GM18505 (cell line): ENCODE measurements at regions not wholly inside any gene's neighbourhood (a gene's known extent, or its start where the extent isn't known, plus 50 kb on each side); places are given as distances from the start of the nearest gene placed in this dataset.
"Not testable (repeated sequence)": the region's sequence is repeated elsewhere in the genome, so short reads cannot be mapped to it uniquely, and the experiment has no call there.

ENCODE experiments used
- ATAC-seq: cut with Tn5 transposase; IDR thresholded peaks from one replicate; pipeline ENCODE4 v1.9.1; 2021; ENCODE audit not compliant: unreplicated experiment
- POLR2A ChIP-seq: IDR thresholded peaks from 4 replicates; pipeline ENCODE4 v1.6.1; 2011; ENCODE audit warnings: borderline replicate concordance; ENCODE audit not compliant: insufficient read depth, insufficient read length; ENCODE audit errors: extremely low read depth

DNA sequence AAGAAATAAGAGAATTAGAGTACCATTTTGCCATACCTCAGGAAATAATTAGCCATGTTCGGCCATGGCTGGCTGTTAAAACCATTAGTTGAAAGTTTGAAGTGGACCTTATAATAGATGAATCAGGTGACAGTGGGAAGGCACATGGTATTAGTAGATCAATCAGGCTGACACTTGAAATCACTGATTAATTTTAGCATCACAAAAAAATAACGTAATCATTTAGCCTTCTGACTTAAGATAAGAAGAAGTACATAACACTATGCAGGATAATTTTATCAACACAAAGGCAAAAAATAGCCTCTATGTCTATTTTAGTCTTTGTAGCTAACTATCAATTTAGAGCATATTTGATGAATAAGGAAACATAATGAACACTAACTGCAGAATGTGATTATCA lies 615.5 kb downstream of the PCDH17 start:
- no peak for ATAC-seq

DNA sequence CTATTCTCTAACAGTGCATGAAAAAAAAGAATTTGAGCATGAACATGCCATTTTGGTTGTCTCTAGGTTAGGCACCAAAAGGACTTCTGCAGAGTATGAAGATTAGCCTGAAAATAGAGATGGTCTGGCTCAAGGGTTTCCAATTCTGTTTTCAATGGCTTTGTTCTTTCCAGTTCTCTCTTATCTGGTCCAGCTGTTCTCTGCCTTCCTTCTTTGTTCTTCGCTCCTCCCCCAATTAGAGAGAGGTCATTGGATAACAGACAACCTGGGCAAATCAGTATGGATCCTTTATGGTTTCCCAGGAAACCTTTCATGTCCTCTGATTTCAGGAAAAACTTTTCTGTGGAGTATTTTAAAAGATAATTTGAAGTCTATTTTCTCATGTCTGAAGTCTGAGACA lies 623.4 kb downstream of the PCDH17 start:
- TF ChIP-seq POLR2A = no peak
- ATAC-seq = no peak

More for the DNA sequence above, 615.5 kb downstream of the PCDH17 start:
- no peak for TF ChIP-seq POLR2A

DNA sequence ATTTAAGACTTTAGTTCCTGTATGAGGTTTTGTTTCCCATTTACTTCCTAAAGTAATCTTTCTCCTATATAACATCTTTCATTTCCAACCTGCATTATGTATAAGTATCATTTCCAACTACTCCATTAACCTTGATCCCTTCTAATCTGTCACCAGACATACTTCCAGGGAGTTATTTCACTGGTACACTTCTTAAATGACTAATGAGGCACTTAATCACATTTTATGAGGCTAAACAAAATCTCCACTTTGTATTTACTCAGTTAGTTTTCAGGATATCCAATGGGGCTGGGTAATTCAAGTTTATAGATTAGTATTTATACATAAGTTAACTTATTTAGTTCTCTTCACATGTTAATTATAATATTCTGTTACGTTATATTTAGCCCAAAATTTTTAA lies 634.7 kb downstream of the PCDH17 start:
- ATAC-seq = no peak
- no peak for TF ChIP-seq POLR2A

DNA sequence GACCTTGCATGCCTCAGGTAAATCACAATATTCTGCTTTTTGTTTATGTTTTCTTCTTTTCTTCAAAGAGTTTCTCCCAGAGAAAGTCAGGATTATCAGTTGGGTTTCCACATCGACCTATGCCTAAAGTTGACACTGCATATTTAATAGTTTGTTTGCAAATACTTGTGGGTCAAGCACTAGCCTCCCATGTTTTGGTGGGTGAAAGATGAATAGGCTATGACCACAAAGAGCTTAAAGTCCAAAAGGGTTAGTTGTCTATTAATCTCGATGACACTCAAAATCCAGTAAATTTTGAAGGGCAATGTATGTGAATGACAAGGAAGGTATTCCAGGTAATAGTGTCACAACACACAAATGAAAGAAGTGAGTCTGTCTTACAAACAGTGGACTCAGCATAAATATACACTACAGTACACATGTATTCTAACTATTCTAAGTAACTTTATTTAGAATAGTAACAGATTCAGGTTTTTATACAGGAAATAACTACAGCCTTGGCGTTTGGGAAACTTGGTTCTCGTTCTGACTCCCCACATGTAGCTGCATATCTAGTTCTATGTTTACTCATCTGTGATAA lies 667.1 kb downstream of the PCDH17 start:
- no peak for TF ChIP-seq POLR2A
- ATAC-seq = no peak

DNA sequence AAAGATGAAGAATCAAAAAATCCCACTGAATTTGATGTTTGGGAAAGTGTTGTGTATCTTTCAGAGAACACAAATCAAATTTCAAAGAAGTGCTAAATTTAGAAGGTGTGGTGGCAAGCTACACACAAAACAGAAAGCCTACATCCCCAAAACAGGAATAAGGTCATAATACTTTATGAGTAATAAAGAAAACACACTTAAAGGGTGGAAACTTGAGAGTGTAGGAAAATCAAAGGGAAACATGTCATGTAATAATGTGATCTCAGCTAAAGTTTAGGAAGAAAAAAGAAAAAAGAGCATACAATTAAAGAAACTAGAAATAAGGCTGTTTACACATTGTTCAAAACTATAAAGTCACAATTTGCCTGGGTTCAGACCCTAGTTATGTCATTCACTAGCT lies 668.7 kb downstream of the PCDH17 start:
- ATAC-seq = no peak
- no peak for TF ChIP-seq POLR2A

DNA sequence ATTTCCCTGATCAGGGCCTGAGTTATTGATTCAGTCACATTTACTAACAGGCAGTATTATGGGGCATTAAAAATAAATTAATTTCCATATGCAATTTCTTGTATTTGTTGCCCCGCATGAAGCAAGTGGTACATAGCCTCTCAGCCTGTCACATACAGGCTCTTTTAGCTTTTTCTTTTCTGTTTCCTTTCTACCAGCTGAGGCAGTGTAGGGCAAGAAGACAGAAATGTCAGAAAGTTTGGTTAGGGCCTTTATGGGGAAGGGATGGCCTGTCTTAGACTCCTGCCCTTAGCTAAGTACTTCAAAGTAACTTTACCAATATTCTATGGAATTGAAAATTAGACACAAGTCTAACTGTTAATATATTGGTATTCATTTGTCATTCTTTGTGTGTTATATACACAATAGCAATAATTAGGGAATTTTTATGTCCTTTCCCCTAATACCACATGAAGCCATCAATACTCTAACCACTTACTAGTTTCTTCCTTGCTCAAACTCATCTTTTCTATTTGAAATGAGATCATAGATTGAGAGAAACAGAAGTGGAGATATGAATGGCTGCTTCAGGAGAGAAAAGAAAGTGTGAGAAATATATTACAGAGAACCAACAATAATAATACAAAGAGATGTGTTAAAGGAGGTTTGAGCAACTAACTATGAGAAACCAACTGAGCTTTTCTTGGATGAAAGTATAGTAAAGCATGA lies 669.6 kb downstream of the PCDH17 start:
- no peak for ATAC-seq
- TF ChIP-seq POLR2A = no peak

DNA sequence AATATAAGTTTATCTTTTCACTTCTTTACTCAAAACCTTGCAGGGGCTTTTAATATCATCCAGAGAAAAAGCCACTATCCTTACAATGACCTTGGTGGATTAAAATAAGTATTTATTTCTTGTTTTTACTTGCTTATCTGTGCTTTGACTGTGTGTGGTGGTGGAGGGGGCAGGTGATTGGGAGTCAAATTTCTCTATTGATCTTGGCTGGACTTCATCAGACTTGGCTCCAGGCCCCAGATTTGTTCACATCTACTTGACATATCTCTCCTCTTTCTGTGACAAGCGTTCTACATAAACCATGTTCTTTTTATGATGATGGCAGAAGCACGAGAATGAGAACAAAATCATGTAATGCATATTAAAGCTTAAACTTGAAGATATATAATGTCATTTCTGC lies 670.8 kb downstream of the PCDH17 start:
- no peak for TF ChIP-seq POLR2A
- ATAC-seq = no peak

DNA sequence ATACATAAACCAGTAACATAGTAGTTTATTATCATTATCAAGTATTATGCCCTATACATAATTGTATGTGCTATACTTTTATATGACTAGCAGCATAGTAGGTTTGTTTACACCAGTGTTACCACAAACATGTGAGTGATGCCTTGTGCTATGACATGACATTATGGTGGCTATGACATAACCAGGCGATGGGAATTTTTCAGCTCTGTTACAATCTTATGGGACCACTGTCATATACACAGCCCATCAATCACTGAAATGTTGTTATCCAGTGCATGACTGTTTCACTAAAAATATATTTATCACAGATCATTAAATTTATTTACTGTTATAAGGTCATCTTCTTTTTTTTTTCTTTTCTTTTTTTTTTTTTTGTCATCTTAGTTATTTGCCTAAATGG lies 674.5 kb downstream of the PCDH17 start:
- no peak for ATAC-seq
- no peak for TF ChIP-seq POLR2A

DNA sequence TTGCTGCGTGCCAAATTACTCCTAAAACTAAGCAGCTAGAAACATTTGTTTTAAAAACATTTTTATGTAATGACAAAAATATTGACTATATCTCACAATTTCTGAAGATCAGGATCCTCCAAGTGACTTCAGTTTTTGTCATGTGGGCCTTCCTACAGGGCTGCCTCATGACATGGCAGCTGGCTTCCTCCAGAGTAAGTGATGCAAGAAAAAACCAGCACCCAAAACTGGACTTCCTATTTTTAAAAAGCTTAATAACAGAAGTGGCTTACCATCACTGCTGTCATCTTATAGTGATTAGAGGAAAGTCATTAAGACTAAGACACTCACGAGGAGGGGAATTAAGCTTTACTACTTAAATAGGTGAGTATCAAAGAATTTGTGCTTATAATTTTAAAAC lies 681.7 kb downstream of the PCDH17 start:
- no peak for TF ChIP-seq POLR2A
- ATAC-seq = no peak

DNA sequence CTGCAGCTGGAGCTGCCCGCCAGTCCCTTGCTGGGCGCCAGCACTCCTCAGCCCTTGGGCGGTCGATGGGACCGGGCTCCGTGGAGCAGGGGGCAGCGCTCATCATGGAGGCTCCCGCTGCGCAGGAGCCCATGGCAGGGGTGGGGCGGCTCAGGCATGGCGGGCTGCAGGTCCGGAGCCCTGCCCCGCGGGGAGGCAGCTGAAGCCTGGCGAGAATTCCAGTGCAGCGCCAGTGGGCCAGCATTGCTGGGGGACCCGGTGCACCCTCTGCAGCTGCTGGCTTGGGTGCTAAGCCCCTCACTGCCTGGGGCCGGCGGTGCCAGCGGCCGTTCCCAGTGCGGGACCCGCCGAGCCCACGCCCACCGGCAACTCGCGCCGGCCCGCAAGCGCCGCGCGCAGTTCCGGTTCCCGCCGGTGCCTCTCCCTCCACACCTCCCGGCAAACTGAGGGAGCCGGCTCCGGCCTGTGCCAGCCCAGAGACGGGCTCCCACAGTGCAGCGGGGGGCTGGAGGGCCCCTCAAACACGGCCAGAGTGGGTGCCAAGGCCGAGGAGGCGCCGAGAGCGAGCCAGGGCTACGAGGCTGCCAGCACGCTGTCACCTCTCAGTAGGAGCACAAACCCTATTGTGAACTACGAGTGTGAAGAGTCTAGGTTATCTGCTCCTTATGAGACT lies 687.1 kb downstream of the PCDH17 start:
- no peak for TF ChIP-seq POLR2A
- ATAC-seq = no peak

DNA sequence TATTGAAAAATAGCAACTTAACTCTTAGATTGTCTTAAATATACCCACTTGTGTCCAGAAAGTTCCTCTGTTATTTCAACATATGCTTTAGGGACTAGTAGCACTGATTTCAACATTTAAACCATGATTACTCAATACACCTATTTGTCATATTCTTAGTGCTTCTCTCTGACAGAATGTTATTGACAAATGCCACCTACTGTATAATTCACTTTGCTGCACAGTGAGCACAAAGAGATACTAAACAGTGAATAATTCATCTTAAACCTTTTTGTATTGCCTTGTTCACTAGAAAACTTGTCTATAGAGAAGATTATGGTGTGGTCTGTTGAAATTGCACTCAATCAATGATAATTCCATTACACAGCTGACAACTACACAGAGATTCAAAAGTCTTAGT lies 692.6 kb downstream of the PCDH17 start:
- no peak for TF ChIP-seq POLR2A
- ATAC-seq = no peak

DNA sequence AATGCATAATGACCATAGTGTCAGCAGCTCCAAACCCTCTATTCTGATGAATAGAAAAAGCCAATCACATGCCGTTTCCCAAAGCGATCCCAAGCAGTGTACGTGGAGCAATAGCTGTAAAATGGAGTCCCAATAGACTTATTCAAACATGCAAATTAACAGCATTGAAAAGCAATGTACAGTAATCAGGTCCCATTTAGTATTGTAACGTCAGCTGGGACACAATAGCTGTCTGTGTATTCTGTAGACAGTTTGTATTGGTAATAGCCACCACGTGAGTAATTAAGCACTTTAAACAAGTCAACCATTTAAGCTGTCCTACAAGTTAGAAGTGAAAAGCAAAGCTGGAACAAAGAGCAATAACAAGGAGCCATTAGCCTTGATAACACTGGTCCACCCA lies 698.2 kb downstream of the PCDH17 start:
- no peak for ATAC-seq
- no peak for TF ChIP-seq POLR2A

DNA sequence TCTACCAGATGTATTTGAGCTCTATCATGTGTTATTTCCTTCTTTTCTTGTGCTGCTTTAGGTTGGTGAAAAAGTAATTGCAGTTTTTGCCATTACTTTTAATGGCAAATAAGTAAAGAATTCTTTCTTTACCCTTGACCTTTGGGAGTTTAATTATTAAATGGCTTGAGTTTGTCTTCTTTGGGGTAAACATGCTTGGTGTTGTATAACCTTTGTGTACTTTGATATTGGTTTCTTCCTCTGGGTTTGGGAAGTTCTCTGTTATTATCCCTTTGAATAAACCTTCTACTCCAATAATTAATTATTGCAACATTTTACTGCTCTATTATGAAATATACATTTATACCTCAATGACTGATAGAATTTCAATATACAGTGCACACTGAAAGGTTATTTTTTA lies 709.4 kb downstream of the PCDH17 start:
- no peak for TF ChIP-seq POLR2A
- ATAC-seq = no peak

DNA sequence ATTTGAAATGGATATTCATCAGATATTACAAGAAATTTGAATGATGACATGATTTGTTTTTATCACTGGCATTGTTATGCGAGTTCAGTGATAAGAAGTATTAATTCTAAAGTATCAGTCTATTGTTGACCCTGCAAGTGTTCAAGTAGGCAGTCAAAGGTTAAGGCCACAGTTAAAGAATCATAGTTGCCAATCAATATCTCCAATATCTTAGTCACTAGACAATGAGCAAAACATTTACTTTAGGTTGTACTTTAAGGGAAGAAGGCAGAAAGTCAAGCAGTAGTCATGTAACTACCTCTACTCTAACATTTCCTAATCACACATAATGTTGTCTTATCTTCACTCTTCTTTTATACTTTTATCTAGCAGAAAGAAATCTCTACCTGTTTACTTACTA lies 709.8 kb downstream of the PCDH17 start:
- ATAC-seq = no peak
- TF ChIP-seq POLR2A = no peak

DNA sequence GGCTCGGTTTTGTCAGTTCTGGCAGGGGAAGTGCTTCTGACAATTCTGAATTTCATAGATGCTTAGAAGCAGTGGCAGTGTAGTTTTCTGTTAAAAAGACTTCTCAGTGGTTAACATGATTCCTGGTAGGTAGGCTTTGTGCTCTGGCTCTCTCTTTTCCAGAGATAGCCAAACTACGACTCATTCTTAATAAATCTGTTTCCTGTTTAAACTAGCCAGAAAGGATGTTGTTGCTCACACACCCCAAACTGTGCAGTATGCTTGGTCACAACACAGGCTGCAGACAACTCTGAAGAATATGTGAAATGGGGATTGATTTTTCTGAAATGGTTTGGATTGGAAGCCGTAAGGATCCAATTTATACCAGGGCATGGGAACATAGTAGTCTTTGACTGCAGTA lies 711.5 kb downstream of the PCDH17 start:
- no peak for TF ChIP-seq POLR2A
- ATAC-seq = no peak

DNA sequence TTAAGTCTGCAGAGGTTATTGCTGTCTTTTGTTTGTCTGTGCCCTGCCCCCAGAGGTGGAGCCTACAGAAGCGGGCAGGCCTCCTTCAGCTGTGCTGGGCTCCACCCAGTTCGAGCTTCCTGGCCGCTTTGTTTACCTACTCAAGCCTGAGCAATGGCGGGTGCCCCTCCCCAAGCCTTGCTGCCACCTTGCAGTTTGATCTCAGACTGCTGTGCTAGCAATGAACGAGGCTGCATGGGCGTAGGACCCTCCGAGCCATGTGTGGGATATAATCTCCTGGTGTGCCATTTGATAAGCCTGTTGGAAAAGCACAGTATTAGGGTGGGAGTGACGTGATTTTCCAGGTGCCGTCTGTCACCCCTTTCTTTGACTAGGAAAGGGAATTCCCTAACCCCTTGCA lies 720.6 kb downstream of the PCDH17 start:
- ATAC-seq = not testable (repeated sequence)
